ENCODE measurements at regions not wholly inside any gene's neighbourhood (a gene's known extent, or its start where the extent isn't known, plus 50 kb on each side); places are given as distances from the start of the nearest gene placed in this dataset.

GRCh38 chr12:84243686-84244085 is 668.9 kb downstream of the SLC6A15 start:
- no peak overlapping the region for H3K27ac ChIP-seq
- no peaks in the 10 kb centered on the region for H3K9me3 ChIP-seq
- H3K4me1 ChIP-seq: no peaks in the 10 kb centered on the region
- intact Hi-C loops (cut with DNase I; ENCODE audit: low total_unique reads): no loop called here
- DNase-seq: no peak
- no peaks in the 10 kb centered on the region for H3K36me3 ChIP-seq
- H3K4me3 ChIP-seq: no peak overlapping the region
- WGBS, 5 donors: 68 to 83% (median 77%) methylated on average over 4 of the region's 4 CpGs
- TF ChIP-seq POLR2AphosphoS5 (IDR thresholded peaks at IDR 0.05): no peak
- TF ChIP-seq CTCF (IDR thresholded peaks at IDR 0.05 in 8 of 11, conservative IDR thresholded peaks at IDR 0.05 in 3 of 11): no peak
- TF ChIP-seq POLR2A (IDR thresholded peaks at IDR 0.05): no peak
- H3K27me3 ChIP-seq (replicated peaks in 1 of 7): no peaks in the 10 kb centered on the region

GRCh38 chr12:84222841-84223240 is 689.8 kb downstream of the SLC6A15 start:
- intact Hi-C loops (cut with DNase I; ENCODE audit: low total_unique reads): no loop called here

GRCh38 chr12:84218406-84218805 is 694.2 kb downstream of the SLC6A15 start:
- H3K27me3 ChIP-seq (replicated peaks in 1 of 7): no peaks in the 10 kb centered on the region
- intact Hi-C loops (cut with DNase I; ENCODE audit: low total_unique reads): no loop called here
- H3K27ac ChIP-seq: no peak overlapping the region
- H3K4me3 ChIP-seq: no peak overlapping the region
- no peaks in the 10 kb centered on the region for H3K4me1 ChIP-seq
- no peak for DNase-seq
- no peaks in the 10 kb centered on the region for H3K36me3 ChIP-seq
- 77 to 88% (median 86%) methylated on average over 1 of the region's 1 CpG for WGBS, 5 donors
- TF ChIP-seq CTCF (IDR thresholded peaks at IDR 0.05 in 8 of 11, conservative IDR thresholded peaks at IDR 0.05 in 3 of 11) (no peak), POLR2A (IDR thresholded peaks at IDR 0.05) (no peak), POLR2AphosphoS5 (IDR thresholded peaks at IDR 0.05) (no peak)
- peaks cover 0 to 6% (median 0%) of the 10 kb centered on the region in 8 donors for H3K9me3 ChIP-seq

More at GRCh38 chr12:84222841-84223240, 689.8 kb downstream of the SLC6A15 start:
- H3K27me3 ChIP-seq (replicated peaks in 1 of 7): no peaks in the 10 kb centered on the region
- H3K4me3 ChIP-seq: no peak overlapping the region
- H3K27ac ChIP-seq: no peak overlapping the region
- H3K36me3 ChIP-seq: no peaks in the 10 kb centered on the region
- peaks cover 0 to under 1% (median 0%) of the 10 kb centered on the region in 8 donors for H3K9me3 ChIP-seq
- 67 to 81% (median 78%) methylated on average over 3 of the region's 3 CpGs for WGBS, 5 donors
- no peak for DNase-seq
- H3K4me1 ChIP-seq: no peaks in the 10 kb centered on the region
- TF ChIP-seq CTCF (IDR thresholded peaks at IDR 0.05 in 8 of 11, conservative IDR thresholded peaks at IDR 0.05 in 3 of 11) (no peak), POLR2A (IDR thresholded peaks at IDR 0.05) (no peak), POLR2AphosphoS5 (IDR thresholded peaks at IDR 0.05) (no peak)

- no peak for DNase-seq
- intact Hi-C loops (cut with DNase I; ENCODE audit: low total_unique reads): no loop called here
- Histone ChIP-seq H3K9me3 (peaks cover 0 to 20% (median 9%) of the 10 kb centered on the region in 8 donors), H3K27me3 (replicated peaks in 1 of 7) (no peaks in the 10 kb centered on the region), H3K4me1 (no peaks in the 10 kb centered on the region), H3K4me3 (no peak overlapping the region), H3K27ac (no peak overlapping the region), H3K36me3 (no peaks in the 10 kb centered on the region)
- 37 to 68% (median 56%) methylated on average over 2 of the region's 2 CpGs for WGBS, 5 donors
- TF ChIP-seq CTCF (IDR thresholded peaks at IDR 0.05 in 8 of 11, conservative IDR thresholded peaks at IDR 0.05 in 3 of 11): no peak
- TF ChIP-seq POLR2A (IDR thresholded peaks at IDR 0.05): no peak
- no peak for TF ChIP-seq POLR2AphosphoS5 (IDR thresholded peaks at IDR 0.05)
Observed at GRCh38 chr12:84201976-84202375, 710.6 kb downstream of the SLC6A15 start.

Measured in spleen (tissue), 11 donors.